H9 (cell line): ENCODE measurements at regions not wholly inside any gene's neighbourhood (a gene's known extent, or its start where the extent isn't known, plus 50 kb on each side); places are given as distances from the start of the nearest gene placed in this dataset.

Experiments
- DNase-seq: peaks from one replicate; pipeline ENCODE4 v3.0.0-alpha.2; 2017
- H2AFZ ChIP-seq: one replicate; pipeline ENCODE4 v1.6.1; 2013; ENCODE audit warnings: mild to moderate bottlenecking, low read length, control low read depth, moderate library complexity
- H2AK5ac ChIP-seq: 2 replicates; pipeline ENCODE4 v1.6.1; 2013; ENCODE audit warnings: low read length, control low read depth, mixed read lengths; ENCODE audit not compliant: insufficient read length
- H2BK120ac ChIP-seq: one replicate; pipeline ENCODE4 v1.6.1; 2013; ENCODE audit warnings: low read depth, mild to moderate bottlenecking, low read length, control low read depth, inconsistent platforms; ENCODE audit not compliant: poor library complexity, severe bottlenecking
- H2BK12ac ChIP-seq: 2 replicates; pipeline ENCODE4 v1.6.1; 2013; ENCODE audit warnings: low read length, control low read depth, mixed read lengths, low read depth; ENCODE audit not compliant: insufficient read length
- H2BK15ac ChIP-seq: 2 replicates; pipeline ENCODE4 v1.6.1; 2013; ENCODE audit warnings: low read depth, low read length, control low read depth
- H2BK20ac ChIP-seq: one replicate; pipeline ENCODE4 v1.6.1; 2013; ENCODE audit warnings: low read depth, mild to moderate bottlenecking, low read length, control low read depth, inconsistent platforms; ENCODE audit not compliant: poor library complexity, severe bottlenecking
- H2BK5ac ChIP-seq: 2 replicates; pipeline ENCODE4 v1.6.1; 2013; ENCODE audit warnings: low read length, control low read depth, mixed read lengths; ENCODE audit not compliant: insufficient read length
- H3K14ac ChIP-seq: 2 replicates; pipeline ENCODE4 v1.6.1; 2013; ENCODE audit warnings: low read length, control low read depth; ENCODE audit not compliant: insufficient read depth
- H3K18ac ChIP-seq: 2 replicates; pipeline ENCODE4 v1.6.1; 2013; ENCODE audit warnings: low read depth, mild to moderate bottlenecking, mixed read lengths, low read length, control low read depth; ENCODE audit not compliant: insufficient read length
- H3K23ac ChIP-seq: 2 replicates; pipeline ENCODE4 v1.6.1; 2013; ENCODE audit warnings: low read length, control low read depth, mixed read lengths, low read depth; ENCODE audit not compliant: insufficient read length
- H3K23me2 ChIP-seq: 2 replicates; pipeline ENCODE4 v1.6.1; 2013; ENCODE audit warnings: low read depth, mild to moderate bottlenecking, mixed read lengths, low read length, control low read depth; ENCODE audit not compliant: insufficient read length, poor library complexity, severe bottlenecking
- H3K27ac ChIP-seq: 2 replicates; pipeline ENCODE4 v1.5.1; 2013; ENCODE audit warnings: low read length, control low read depth, mixed read lengths, low read depth; ENCODE audit not compliant: insufficient read length
- H3K27me3 ChIP-seq: 2 replicates; pipeline ENCODE4 v1.6.1; 2013; ENCODE audit warnings: low read length, control low read depth, inconsistent platforms; ENCODE audit not compliant: insufficient read depth
- H3K4ac ChIP-seq: 2 replicates; pipeline ENCODE4 v1.6.1; 2013; ENCODE audit warnings: low read depth, mild to moderate bottlenecking, control low read depth, inconsistent platforms, low read length, moderate library complexity
- H3K4me1 ChIP-seq: 2 replicates; pipeline ENCODE4 v1.6.1; 2013; ENCODE audit warnings: low read length, control low read depth, inconsistent platforms; ENCODE audit not compliant: insufficient read depth
- H3K4me2 ChIP-seq: 2 replicates; pipeline ENCODE4 v1.6.1; 2013; ENCODE audit warnings: low read length, control low read depth, mixed read lengths; ENCODE audit not compliant: insufficient read length, insufficient read depth
- H3K56ac ChIP-seq: 2 replicates; pipeline ENCODE4 v1.6.1; 2013; ENCODE audit warnings: low read depth, mild to moderate bottlenecking, mixed read lengths, low read length, control low read depth; ENCODE audit not compliant: insufficient read length
- H3K79me1 ChIP-seq: 2 replicates; pipeline ENCODE4 v1.6.1; 2013; ENCODE audit warnings: low read depth, mild to moderate bottlenecking, moderate library complexity, low read length, control low read depth, inconsistent platforms; ENCODE audit not compliant: insufficient read depth, poor library complexity, severe bottlenecking
- H3K79me2 ChIP-seq: 2 replicates; pipeline ENCODE4 v1.6.1; 2013; ENCODE audit warnings: low read length, control low read depth, inconsistent platforms; ENCODE audit not compliant: insufficient read depth
- H3K9ac ChIP-seq: 2 replicates; pipeline ENCODE4 v1.6.1; 2013; ENCODE audit warnings: low read length, control low read depth, mixed read lengths; ENCODE audit not compliant: insufficient read length; ENCODE audit errors: extremely low read depth
- H3K9me3 ChIP-seq: one replicate; pipeline ENCODE4 v1.6.1; 2013; ENCODE audit warnings: low read depth, low read length, inconsistent platforms; ENCODE audit not compliant: control insufficient read depth
- H3T11ph ChIP-seq: one replicate; pipeline ENCODE4 v1.6.1; 2013; ENCODE audit warnings: mild to moderate bottlenecking, low read length, control low read depth, inconsistent platforms
- H4K20me1 ChIP-seq: one replicate; pipeline ENCODE4 v1.6.1; 2013; ENCODE audit not compliant: control insufficient read depth, insufficient read length, insufficient read depth
- H4K5ac ChIP-seq: 2 replicates; pipeline ENCODE4 v1.6.1; 2013; ENCODE audit warnings: low read depth, mild to moderate bottlenecking, mixed read lengths, low read length, control low read depth; ENCODE audit not compliant: insufficient read length
- H4K8ac ChIP-seq: replicated peaks from 2 replicates; pipeline ENCODE4 v1.6.1; 2013; ENCODE audit warnings: low read length, control low read depth, mixed read lengths, low read depth; ENCODE audit not compliant: insufficient read length
- H4K91ac ChIP-seq: 2 replicates; pipeline ENCODE4 v1.6.1; 2013; ENCODE audit warnings: low read depth, mild to moderate bottlenecking, moderate library complexity, mixed read lengths, low read length, control low read depth; ENCODE audit not compliant: insufficient read length
- H3K27ac Mint-ChIP-seq, 3 experiments: 2 replicates in 2 of 3; 3 replicates in 1 of 3; pipeline ENCODE4 v1.8.0; 2020 to 2021; ENCODE audit warnings: mixed read lengths in 3 of 3, mild to moderate bottlenecking in 1 of 3, moderate library complexity in 1 of 3
- H3K27me3 Mint-ChIP-seq: 2 replicates; pipeline ENCODE4 v1.8.0; 2021; ENCODE audit warnings: low read depth, mild to moderate bottlenecking, moderate library complexity, mixed read lengths
- H3K36me3 Mint-ChIP-seq, 3 experiments: 2 replicates in 2 of 3; 3 replicates in 1 of 3; pipeline ENCODE4 v1.8.0; 2020 to 2021; ENCODE audit warnings: low read depth in 3 of 3, mixed read lengths in 3 of 3; ENCODE audit not compliant: insufficient read depth in 1 of 3
- H3K4me1 Mint-ChIP-seq, 2 experiments: 2 replicates each; pipeline ENCODE4 v1.8.0; 2020; ENCODE audit warnings: mixed read lengths in 2 of 2
- H3K4me3 Mint-ChIP-seq, 2 experiments: 2 replicates in 1 of 2; 3 replicates in 1 of 2; pipeline ENCODE4 v1.8.0; 2020 to 2021; ENCODE audit warnings: mild to moderate bottlenecking in 2 of 2, mixed read lengths in 2 of 2, moderate library complexity in 1 of 2
- H3K9me3 Mint-ChIP-seq, 2 experiments: 2 replicates in 1 of 2; 3 replicates in 1 of 2; pipeline ENCODE4 v1.8.0; 2020; ENCODE audit warnings: mild to moderate bottlenecking in 2 of 2, mixed read lengths in 2 of 2, moderate library complexity in 1 of 2
- CTCF ChIP-seq: fragments of 200-600 bp; sonication (generic); conservative IDR thresholded peaks from 3 replicates; pipeline ENCODE4 v1.8.0; 2021; ENCODE audit warnings: antibody characterized with exemption, mild to moderate bottlenecking
- whole genome bisulfite sequencing: extraction: QIAGEN DNeasy Blood & Tissue Kit; methylation state at CpG from one replicate; pipeline ENCODE4 v1.1.7; 2013; ENCODE audit warnings: missing lambda C conversion rate, low lambda C conversion rate, mixed read lengths; ENCODE audit not compliant: insufficient read length; ENCODE audit errors: extremely low coverage; 5-methylcytosine and 5-hydroxymethylcytosine counted together

DNA sequence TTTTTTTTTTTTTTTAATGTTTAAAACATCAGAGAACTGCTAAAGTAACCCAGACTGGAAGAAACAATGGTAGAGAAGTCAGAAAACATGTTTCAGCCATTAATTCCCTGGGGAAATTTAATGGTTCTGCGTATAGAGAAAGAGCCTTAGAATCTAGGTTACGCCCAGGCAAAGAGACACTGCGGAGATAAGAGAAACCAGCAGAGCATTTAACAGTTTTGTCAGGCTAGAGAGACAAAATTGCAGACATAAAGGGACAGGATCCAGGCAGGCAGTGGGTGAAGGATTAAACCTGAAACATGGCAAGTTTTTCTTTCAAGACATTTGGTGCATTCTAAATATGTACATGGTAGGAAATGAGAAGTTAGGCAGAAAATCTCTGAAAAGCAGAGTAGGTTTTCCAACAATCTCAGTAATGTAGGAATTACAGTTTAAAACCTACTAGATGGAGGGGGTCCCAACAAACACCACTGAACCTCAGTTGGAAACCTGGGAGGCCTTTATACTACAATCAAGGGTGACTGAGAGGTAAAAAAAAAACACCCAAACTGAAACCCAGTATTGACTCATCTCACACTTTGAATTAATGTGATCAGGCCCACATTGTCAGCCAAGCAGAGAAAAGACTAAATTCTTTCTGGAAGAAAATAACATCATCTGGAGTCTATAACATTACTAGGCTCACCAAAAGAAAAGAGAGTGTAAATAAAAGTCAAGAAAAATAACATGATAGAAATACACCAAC, 254.2 kb upstream of the NWD2 start:
- Mint-ChIP-seq H3K4me3 (no peak overlapping the region), H3K4me1 (peaks cover 0 to 4% of the 10 kb centered on the region in 2 experiments; a peak in 2 of 4 replicates), H3K27ac (0 out of 7 replicates have a peak overlapping the region, but pooled peaks of 1 of the 3 experiments have one; percentile 17), H3K27me3 (no peaks in the 10 kb centered on the region), H3K36me3 (no peaks in the 10 kb centered on the region; a peak in 1 of 7 replicates), H3K9me3 (no peaks in the 10 kb centered on the region)
- Histone ChIP-seq H3K4me1 (no peaks in the 10 kb centered on the region), H2BK20ac (no peak overlapping the region), H2AFZ (no peak overlapping the region), H3K79me2 (no peaks in the 10 kb centered on the region), H2BK5ac (no peak overlapping the region), H4K5ac (no peak overlapping the region), H4K8ac (no peak overlapping the region), H2BK120ac (no peak overlapping the region), H3K4ac (no peak overlapping the region), H4K20me1 (no peaks in the 10 kb centered on the region), H3K23ac (no peak overlapping the region), H2BK15ac (no peak overlapping the region), H3T11ph (no peak overlapping the region), H3K27me3 (no peaks in the 10 kb centered on the region), H3K4me2 (no peak overlapping the region), H3K14ac (no peak overlapping the region), H3K23me2 (no peaks in the 10 kb centered on the region), H2AK5ac (no peak overlapping the region), H2BK12ac (no peak overlapping the region), H3K18ac (no peak overlapping the region), H3K27ac (no peak overlapping the region), H4K91ac (no peak overlapping the region), H3K79me1 (no peaks in the 10 kb centered on the region), H3K56ac (no peak overlapping the region), H3K9ac (no peak overlapping the region), H3K9me3 (no peaks in the 10 kb centered on the region)
- no CpG with 5 or more reads among the region's 3 CpGs for WGBS
- DNase-seq = no peak
- no peak for TF ChIP-seq CTCF
